Hepatocyte (in vitro differentiated cells): ENCODE measurements at regions not wholly inside any gene's neighbourhood (a gene's known extent, or its start where the extent isn't known, plus 50 kb on each side); places are given as distances from the start of the nearest gene placed in this dataset.

ENCODE experiments used
- DNase-seq: peaks from one replicate; pipeline ENCODE4 v3.0.0-alpha.2; 2016; ENCODE audit warnings: low spot score
- H2AFZ ChIP-seq: fragments of 200-600 bp; sonication (generic); 2 replicates; pipeline ENCODE4 v1.6.0; 2016; ENCODE audit warnings: antibody characterized with exemption, mild to moderate bottlenecking
- H3K27ac ChIP-seq: fragments of 200-600 bp; sonication (generic); 2 replicates; pipeline ENCODE4 v1.5.1; 2016; ENCODE audit warnings: mild to moderate bottlenecking
- H3K27me3 ChIP-seq: fragments of 200-600 bp; sonication (generic); 2 replicates; pipeline ENCODE4 v1.6.1; 2016
- H3K36me3 ChIP-seq: fragments of 200-600 bp; sonication (generic); replicated peaks from 2 replicates; pipeline ENCODE4 v1.5.1; 2016; ENCODE audit warnings: low read depth; ENCODE audit not compliant: insufficient read depth
- H3K4me1 ChIP-seq: fragments of 200-600 bp; sonication (generic); 2 replicates; pipeline ENCODE4 v1.5.1; 2016; ENCODE audit warnings: mild to moderate bottlenecking, moderate library complexity; ENCODE audit not compliant: insufficient read depth
- H3K4me2 ChIP-seq: fragments of 200-600 bp; sonication (generic); 2 replicates; pipeline ENCODE4 v1.6.0; 2016
- H3K4me3 ChIP-seq: fragments of 200-600 bp; sonication (generic); 2 replicates; pipeline ENCODE4 v1.5.1; 2016; ENCODE audit warnings: mild to moderate bottlenecking
- H3K79me2 ChIP-seq: fragments of 200-600 bp; sonication (generic); 2 replicates; pipeline ENCODE4 v1.6.0; 2017; ENCODE audit warnings: mild to moderate bottlenecking
- H3K9me2 ChIP-seq: fragments of 200-600 bp; sonication (generic); replicated peaks from 2 replicates; pipeline ENCODE4 v1.6.0; 2017; ENCODE audit warnings: mild to moderate bottlenecking; ENCODE audit not compliant: insufficient read depth
- H3K9me3 ChIP-seq: fragments of 200-600 bp; sonication (generic); 2 replicates; pipeline ENCODE4 v1.5.1; 2016; ENCODE audit warnings: low read depth, mild to moderate bottlenecking
- H4K20me1 ChIP-seq: fragments of 200-600 bp; sonication (generic); 2 replicates; pipeline ENCODE4 v1.6.0; 2016; ENCODE audit warnings: mild to moderate bottlenecking; ENCODE audit not compliant: insufficient read depth, poor library complexity, severe bottlenecking
- CTCF ChIP-seq: fragments of 200-600 bp; sonication (generic); IDR thresholded peaks from 2 replicates; pipeline ENCODE4 v1.5.1; 2016; ENCODE audit warnings: antibody characterized with exemption, mild to moderate bottlenecking; ENCODE audit not compliant: poor library complexity
- EZH2 ChIP-seq: fragments of 200-600 bp; sonication (generic); IDR thresholded peaks from 2 replicates; pipeline ENCODE4 v1.6.1; 2016; ENCODE audit warnings: antibody characterized with exemption, mild to moderate bottlenecking, borderline replicate concordance
- EZH2phosphoT487 ChIP-seq: fragments of 200-600 bp; sonication (generic); IDR thresholded peaks from one replicate; pipeline ENCODE4 v1.6.1; 2018; ENCODE audit warnings: antibody characterized with exemption, mild to moderate bottlenecking, low read depth, moderate library complexity; ENCODE audit not compliant: unreplicated experiment, severe bottlenecking
- WGBS: methylation state at CpG from one replicate; pipeline ENCODE4 v1.1.6; 2016; ENCODE audit warnings: low lambda C conversion rate; ENCODE audit errors: missing lambda C conversion rate; 5-methylcytosine and 5-hydroxymethylcytosine counted together

GRCh38 chr13:33626407-33626806 lies 191.5 kb upstream of the RFC3 start:
- no peaks in the 10 kb centered on the region for H3K27me3 ChIP-seq
- H3K27ac ChIP-seq, result no peak overlapping the region
- DNase-seq, result no peak
- no peaks in the 10 kb centered on the region for H3K9me2 ChIP-seq
- H3K4me3 ChIP-seq, result no peak overlapping the region
- TF ChIP-seq EZH2 (no peak), EZH2phosphoT487 (no peak), CTCF (no peak)
- H4K20me1 ChIP-seq, result no peaks in the 10 kb centered on the region
- no peaks in the 10 kb centered on the region for H3K79me2 ChIP-seq
- no peaks in the 10 kb centered on the region for H3K36me3 ChIP-seq
- H3K4me2 ChIP-seq, result no peak overlapping the region
- H2AFZ ChIP-seq, result no peak overlapping the region
- no peaks in the 10 kb centered on the region for H3K9me3 ChIP-seq
- H3K4me1 ChIP-seq, result no peaks in the 10 kb centered on the region

GRCh38 chr13:33628662-33629061 lies 189.3 kb upstream of the RFC3 start:
- Histone ChIP-seq H3K36me3 (no peaks in the 10 kb centered on the region), H3K27me3 (no peaks in the 10 kb centered on the region), H3K27ac (no peak overlapping the region)

GRCh38 chr13:33629605-33630360 lies 188.2 kb upstream of the RFC3 start:
- Histone ChIP-seq H3K4me2 (no peak overlapping the region), H3K9me2 (no peaks in the 10 kb centered on the region), H4K20me1 (no peaks in the 10 kb centered on the region), H3K79me2 (no peaks in the 10 kb centered on the region), H3K27ac (no peak overlapping the region), H3K9me3 (no peaks in the 10 kb centered on the region), H2AFZ (no peak overlapping the region), H3K27me3 (no peaks in the 10 kb centered on the region), H3K4me1 (no peaks in the 10 kb centered on the region), H3K4me3 (no peak overlapping the region), H3K36me3 (no peaks in the 10 kb centered on the region)
- TF ChIP-seq CTCF, result no peak
- no peak for TF ChIP-seq EZH2phosphoT487
- no peak for TF ChIP-seq EZH2
- 84% methylated on average over 4 of the region's 4 CpGs for WGBS
- DNase-seq, result no peak

More at GRCh38 chr13:33628662-33629061, 189.3 kb upstream of the RFC3 start:
- Histone ChIP-seq H2AFZ (no peak overlapping the region), H3K4me2 (no peak overlapping the region), H3K4me3 (no peak overlapping the region), H3K79me2 (no peaks in the 10 kb centered on the region), H4K20me1 (no peaks in the 10 kb centered on the region), H3K4me1 (no peaks in the 10 kb centered on the region), H3K9me3 (no peaks in the 10 kb centered on the region), H3K9me2 (no peaks in the 10 kb centered on the region)
- DNase-seq, result no peak
- TF ChIP-seq EZH2phosphoT487 (no peak), CTCF (no peak), EZH2 (no peak)
- 93% methylated on average over 6 of the region's 6 CpGs for WGBS
